DOHH2 (cell line): ENCODE measurements at regions not wholly inside any gene's neighbourhood (a gene's known extent, or its start where the extent isn't known, plus 50 kb on each side); places are given as distances from the start of the nearest gene placed in this dataset.

Experiments used
- H3F3A ChIP-seq: fragments of 200-600 bp; sonication (generic), shearing (Covaris generic); 2 replicates; pipeline ENCODE4 v1.6.0; 2016; ENCODE audit warnings: antibody characterized with exemption, mild to moderate bottlenecking; ENCODE audit not compliant: control insufficient read depth, insufficient read depth
- H3K27ac ChIP-seq: fragments of 200-600 bp; sonication (generic); 2 replicates; pipeline ENCODE4 v1.5.1; 2014; ENCODE audit warnings: low read depth, mild to moderate bottlenecking, low read length, moderate library complexity
- H3K27me3 ChIP-seq: fragments of 200-600 bp; sonication (generic); 2 replicates; pipeline ENCODE4 v1.6.1; 2014; ENCODE audit warnings: mild to moderate bottlenecking, low read length, mixed read lengths; ENCODE audit not compliant: control insufficient read depth
- H3K36me3 ChIP-seq: fragments of 200-600 bp; sonication (generic); 2 replicates; pipeline ENCODE4 v1.6.1; 2014; ENCODE audit warnings: mild to moderate bottlenecking, low read length, moderate library complexity, mixed read lengths; ENCODE audit not compliant: control insufficient read depth
- H3K4me1 ChIP-seq: fragments of 200-600 bp; sonication (generic); 2 replicates; pipeline ENCODE4 v1.6.1; 2014; ENCODE audit warnings: mild to moderate bottlenecking, low read length, mixed read lengths; ENCODE audit not compliant: control insufficient read depth
- H3K4me2 ChIP-seq: fragments of 200-600 bp; sonication (generic); 2 replicates; pipeline ENCODE4 v1.6.0; 2014; ENCODE audit warnings: mild to moderate bottlenecking, low read length, moderate library complexity
- H3K4me3 ChIP-seq: fragments of 200-600 bp; sonication (generic); 2 replicates; pipeline ENCODE4 v1.5.1; 2014; ENCODE audit warnings: mild to moderate bottlenecking, low read length, mixed read lengths
- H3K79me2 ChIP-seq: fragments of 200-600 bp; sonication (generic); 2 replicates; pipeline ENCODE4 v1.6.1; 2014; ENCODE audit warnings: mild to moderate bottlenecking, low read length, mixed read lengths; ENCODE audit not compliant: control insufficient read depth
- H3K9me2 ChIP-seq: fragments of 200-600 bp; sonication (generic); replicated peaks from 2 replicates; pipeline ENCODE4 v1.6.1; 2014; ENCODE audit warnings: mild to moderate bottlenecking, low read length, mixed read lengths; ENCODE audit not compliant: control insufficient read depth
- H3K9me3 ChIP-seq: fragments of 200-600 bp; sonication (generic); 2 replicates; pipeline ENCODE4 v1.6.1; 2014; ENCODE audit warnings: antibody characterized with exemption, low read length, mixed read lengths; ENCODE audit not compliant: control insufficient read depth, insufficient read depth
- H4K20me1 ChIP-seq: fragments of 200-600 bp; sonication (generic); 2 replicates; pipeline ENCODE4 v1.6.0; 2014; ENCODE audit warnings: low read depth, mild to moderate bottlenecking, antibody characterized with exemption, low read length, moderate library complexity; ENCODE audit not compliant: control insufficient read depth, insufficient read depth
- EZH2phosphoT487 ChIP-seq: fragments of 200-600 bp; sonication (generic); IDR thresholded peaks from 2 replicates; pipeline ENCODE4 v1.6.1; 2017; ENCODE audit warnings: borderline replicate concordance, mild to moderate bottlenecking, antibody characterized with exemption, low read length, moderate library complexity, mixed read lengths
- TF ChIP-seq, protein P1 (sequence below): fragments of 200-600 bp; sonication (generic); IDR thresholded peaks from one replicate; pipeline ENCODE4 v1.5.1; 2014; ENCODE audit warnings: antibody characterized with exemption, mild to moderate bottlenecking, low read depth, low read length; ENCODE audit not compliant: poor library complexity, severe bottlenecking

DNA sequence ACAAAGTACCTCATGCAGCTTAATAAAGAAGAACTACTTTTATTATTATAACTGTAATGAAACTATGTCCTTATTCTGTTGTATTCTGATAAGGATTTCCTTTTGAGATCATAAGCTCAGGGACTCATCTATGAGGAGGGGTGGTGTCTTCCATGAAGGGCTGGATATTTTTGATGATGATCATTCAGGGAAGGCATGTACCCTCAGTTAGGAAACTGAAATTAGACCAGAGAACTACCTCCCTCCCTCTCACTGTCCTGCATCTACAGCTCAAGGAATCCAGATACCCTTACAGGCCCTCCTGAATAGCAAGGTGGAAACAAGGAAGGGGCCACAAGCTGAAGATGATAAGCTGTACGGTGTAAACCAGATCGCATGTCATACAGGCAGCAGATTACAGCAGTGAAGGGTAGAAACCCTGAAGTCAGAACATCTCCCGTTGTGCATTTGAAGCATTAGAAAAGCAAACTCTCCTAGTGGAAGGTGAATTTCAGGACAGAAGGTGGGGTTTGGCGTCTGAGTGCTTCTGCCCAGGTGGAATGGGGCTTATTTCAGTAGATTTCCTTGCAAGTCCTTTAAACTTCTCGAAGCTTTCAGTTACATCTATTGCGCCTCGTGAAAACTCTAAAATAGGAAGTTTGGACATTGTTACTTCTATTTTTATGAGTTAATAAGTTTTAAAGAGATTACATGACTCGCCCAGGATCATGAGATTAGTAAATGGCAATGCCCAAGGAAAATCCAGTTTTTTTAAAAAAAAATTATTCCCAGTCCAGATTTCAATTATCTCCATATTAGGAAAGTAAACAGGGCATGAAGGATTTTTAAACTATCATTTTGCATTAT is 101.1 kb upstream of the HNRNPU start:
- no peaks in the 10 kb centered on the region for H3K27me3 ChIP-seq
- H3K4me1 ChIP-seq: peaks cover 35% of the 10 kb centered on the region
- H3K4me3 ChIP-seq: no peak overlapping the region
- H3K27ac ChIP-seq: no peak overlapping the region
- no peaks in the 10 kb centered on the region for H3K9me3 ChIP-seq
- no peak for TF ChIP-seq EZH2phosphoT487
- TF ChIP-seq, protein P1, sequence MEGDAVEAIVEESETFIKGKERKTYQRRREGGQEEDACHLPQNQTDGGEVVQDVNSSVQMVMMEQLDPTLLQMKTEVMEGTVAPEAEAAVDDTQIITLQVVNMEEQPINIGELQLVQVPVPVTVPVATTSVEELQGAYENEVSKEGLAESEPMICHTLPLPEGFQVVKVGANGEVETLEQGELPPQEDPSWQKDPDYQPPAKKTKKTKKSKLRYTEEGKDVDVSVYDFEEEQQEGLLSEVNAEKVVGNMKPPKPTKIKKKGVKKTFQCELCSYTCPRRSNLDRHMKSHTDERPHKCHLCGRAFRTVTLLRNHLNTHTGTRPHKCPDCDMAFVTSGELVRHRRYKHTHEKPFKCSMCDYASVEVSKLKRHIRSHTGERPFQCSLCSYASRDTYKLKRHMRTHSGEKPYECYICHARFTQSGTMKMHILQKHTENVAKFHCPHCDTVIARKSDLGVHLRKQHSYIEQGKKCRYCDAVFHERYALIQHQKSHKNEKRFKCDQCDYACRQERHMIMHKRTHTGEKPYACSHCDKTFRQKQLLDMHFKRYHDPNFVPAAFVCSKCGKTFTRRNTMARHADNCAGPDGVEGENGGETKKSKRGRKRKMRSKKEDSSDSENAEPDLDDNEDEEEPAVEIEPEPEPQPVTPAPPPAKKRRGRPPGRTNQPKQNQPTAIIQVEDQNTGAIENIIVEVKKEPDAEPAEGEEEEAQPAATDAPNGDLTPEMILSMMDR: no peak
- H4K20me1 ChIP-seq: no peaks in the 10 kb centered on the region
- peaks cover 14% of the 10 kb centered on the region for H3F3A ChIP-seq
- no peak overlapping the region for H3K4me2 ChIP-seq
- H3K79me2 ChIP-seq: peaks cover 6% of the 10 kb centered on the region; the same call in 1 of the 2 replicates
- H3K9me2 ChIP-seq: no peaks in the 10 kb centered on the region
- H3K36me3 ChIP-seq: no peaks in the 10 kb centered on the region

- H3K4me3 ChIP-seq: no peak overlapping the region
- no peaks in the 10 kb centered on the region for H3K36me3 ChIP-seq
- TF ChIP-seq, protein P1: no peak
- no peak for TF ChIP-seq EZH2phosphoT487
- H3K27ac ChIP-seq: no peak overlapping the region
- peaks cover 32% of the 10 kb centered on the region for H3K4me1 ChIP-seq
- no peaks in the 10 kb centered on the region for H3K79me2 ChIP-seq
- no peaks in the 10 kb centered on the region for H3K9me2 ChIP-seq
- peaks cover 14% of the 10 kb centered on the region for H3F3A ChIP-seq
- H3K4me2 ChIP-seq: peak overlapping the region; percentile 6; the same call in 1 of the 2 replicates
- no peaks in the 10 kb centered on the region for H4K20me1 ChIP-seq
- no peaks in the 10 kb centered on the region for H3K27me3 ChIP-seq
- no peaks in the 10 kb centered on the region for H3K9me3 ChIP-seq
Observed at GRCh38 chr1:244964112-244964971, 100.0 kb upstream of the HNRNPU start.

DNA sequence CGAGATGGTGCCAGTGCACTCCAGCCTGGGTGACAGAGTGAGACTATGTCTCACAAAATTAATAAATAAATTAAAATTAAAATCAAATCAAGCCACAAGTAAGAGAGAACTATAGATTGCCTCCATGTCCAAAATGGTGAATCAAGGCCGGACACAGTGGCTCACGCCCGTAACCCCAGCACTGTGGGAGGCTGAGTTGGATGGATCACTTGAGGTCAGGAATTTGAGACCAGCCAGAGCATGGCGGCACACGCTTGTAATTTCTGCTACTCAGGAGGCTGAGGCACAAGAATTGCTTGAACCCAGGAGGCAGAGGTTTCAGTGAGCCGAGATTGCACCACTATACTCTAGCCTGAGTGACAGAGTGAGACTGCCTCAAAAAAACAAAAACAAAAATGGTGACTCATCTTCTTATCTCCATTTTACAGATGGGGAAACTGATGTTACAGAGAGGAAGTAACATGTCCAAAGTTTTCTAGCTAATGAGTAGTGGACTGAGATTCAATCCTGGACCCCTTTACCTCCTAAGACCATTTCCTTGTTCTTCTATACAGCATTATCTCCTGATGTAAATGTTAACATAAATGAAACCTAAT is 99.0 kb upstream of the HNRNPU start:
- peaks cover 9% of the 10 kb centered on the region for H3F3A ChIP-seq
- peak overlapping the region; percentile 6; the same call in 1 of the 2 replicates for H3K4me2 ChIP-seq
- H3K36me3 ChIP-seq: no peaks in the 10 kb centered on the region
- peaks cover 25% of the 10 kb centered on the region for H3K4me1 ChIP-seq
- TF ChIP-seq, protein P1: no peak
- no peak for TF ChIP-seq EZH2phosphoT487
- H3K9me2 ChIP-seq: no peaks in the 10 kb centered on the region
- H3K79me2 ChIP-seq: no peaks in the 10 kb centered on the region
- no peaks in the 10 kb centered on the region for H3K27me3 ChIP-seq
- no peak overlapping the region for H3K4me3 ChIP-seq
- no peaks in the 10 kb centered on the region for H3K9me3 ChIP-seq
- no peaks in the 10 kb centered on the region for H4K20me1 ChIP-seq
- no peak overlapping the region for H3K27ac ChIP-seq
